ENCODE measurements at regions not wholly inside any gene's neighbourhood (a gene's known extent, or its start where the extent isn't known, plus 50 kb on each side); places are given as distances from the start of the nearest gene placed in this dataset.

GRCh38 chr9:88746029-88746742 lies 211.2 kb downstream of the NXNL2 start (continued):
- TF ChIP-seq RNF2 (IDR thresholded peaks at IDR 0.05; ENCODE audit: borderline replicate concordance, low read depth, low read length, missing control alignments, poor library complexity, severe bottlenecking) = no peak
- no peak for TF ChIP-seq ATF3 (IDR thresholded peaks at IDR 0.05; ENCODE audit: insufficient read depth, low read depth, low read length)
- no peak for TF ChIP-seq HDAC6 (IDR thresholded peaks at IDR 0.05; ENCODE audit: low read depth, low read length)
- no peak for TF ChIP-seq SP4 (IDR thresholded peaks at IDR 0.05; ENCODE audit: low read length)
- no peak for TF ChIP-seq BCL11A (IDR thresholded peaks at IDR 0.05; ENCODE audit: low read depth in 2 of 2, low read length in 2 of 2)
- TF ChIP-seq NANOG (IDR thresholded peaks at IDR 0.05; ENCODE audit: insufficient read depth, low read depth, low read length, poor library complexity, severe bottlenecking) = no peak
- TF ChIP-seq YY1 (IDR thresholded peaks at IDR 0.05; ENCODE audit: low read depth, low read length) = no peak

Measured in H1 (cell line).